ENCODE measurements at regions not wholly inside any gene's neighbourhood (a gene's known extent, or its start where the extent isn't known, plus 50 kb on each side); places are given as distances from the start of the nearest gene placed in this dataset.

GRCh38 chr20:7437311-7437710 lies 502.9 kb downstream of the HAO1 start:
- no peak for TF ChIP-seq CTCF (IDR thresholded peaks at IDR 0.05; ENCODE audit: borderline replicate concordance)
- intact Hi-C loops (cut with micrococcal nuclease): no loop called here
- Histone ChIP-seq H3K27me3 (ENCODE audit: low read depth) (no peaks in the 10 kb centered on the region), H3K9me3 (replicated peaks) (no peaks in the 10 kb centered on the region), H3K36me3 (no peaks in the 10 kb centered on the region), H3K4me1 (no peaks in the 10 kb centered on the region), H3K4me3 (no peak overlapping the region), H3K27ac (replicated peaks) (no peak overlapping the region)
- no peak for DNase-seq

GRCh38 chr20:7449269-7449668 lies 491.0 kb downstream of the HAO1 start:
- Histone ChIP-seq H3K27me3 (ENCODE audit: low read depth) (no peaks in the 10 kb centered on the region), H3K4me1 (no peaks in the 10 kb centered on the region), H3K9me3 (replicated peaks) (no peaks in the 10 kb centered on the region), H3K36me3 (no peaks in the 10 kb centered on the region), H3K27ac (replicated peaks) (no peak overlapping the region), H3K4me3 (no peak overlapping the region)
- intact Hi-C loops (cut with micrococcal nuclease): no loop called here
- TF ChIP-seq CTCF (IDR thresholded peaks at IDR 0.05; ENCODE audit: borderline replicate concordance): no peak
- no peak for DNase-seq

DNA sequence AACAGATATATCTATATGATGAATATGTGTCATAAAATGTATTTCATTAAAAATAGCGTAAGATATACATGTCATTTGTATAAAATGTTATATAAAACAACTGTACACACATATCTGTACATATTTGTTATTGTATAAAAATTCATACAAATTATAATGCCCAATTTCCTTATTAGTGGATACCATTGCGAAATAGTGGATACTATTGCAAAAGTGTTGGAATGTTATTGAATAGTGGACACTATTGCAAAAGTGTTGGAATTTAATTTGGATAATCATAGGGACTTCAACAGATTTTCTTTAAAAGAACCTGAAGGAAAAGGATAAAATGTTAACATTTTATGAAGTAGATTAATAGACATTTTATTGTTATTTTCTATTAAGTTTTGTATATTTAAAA lies 487.4 kb downstream of the HAO1 start:
- intact Hi-C loops (cut with micrococcal nuclease): no loop called here
- no peaks in the 10 kb centered on the region for H3K9me3 ChIP-seq (replicated peaks)
- TF ChIP-seq CTCF (IDR thresholded peaks at IDR 0.05; ENCODE audit: borderline replicate concordance): no peak
- H3K4me1 ChIP-seq: no peaks in the 10 kb centered on the region
- no peaks in the 10 kb centered on the region for H3K36me3 ChIP-seq
- no peaks in the 10 kb centered on the region for H3K27me3 ChIP-seq (ENCODE audit: low read depth)
- no peak overlapping the region for H3K27ac ChIP-seq (replicated peaks)
- DNase-seq: no peak
- H3K4me3 ChIP-seq: no peak overlapping the region

- Histone ChIP-seq H3K27me3 (ENCODE audit: low read depth) (no peaks in the 10 kb centered on the region), H3K4me3 (no peak overlapping the region), H3K9me3 (replicated peaks) (no peaks in the 10 kb centered on the region), H3K4me1 (no peaks in the 10 kb centered on the region), H3K36me3 (no peaks in the 10 kb centered on the region), H3K27ac (replicated peaks) (no peak overlapping the region)
- intact Hi-C loops (cut with micrococcal nuclease): no loop called here
- DNase-seq: no peak
- no peak for TF ChIP-seq CTCF (IDR thresholded peaks at IDR 0.05; ENCODE audit: borderline replicate concordance)
These were observed 486.2 kb downstream of the HAO1 start for GRCh38 chr20:7454047-7454446.

DNA sequence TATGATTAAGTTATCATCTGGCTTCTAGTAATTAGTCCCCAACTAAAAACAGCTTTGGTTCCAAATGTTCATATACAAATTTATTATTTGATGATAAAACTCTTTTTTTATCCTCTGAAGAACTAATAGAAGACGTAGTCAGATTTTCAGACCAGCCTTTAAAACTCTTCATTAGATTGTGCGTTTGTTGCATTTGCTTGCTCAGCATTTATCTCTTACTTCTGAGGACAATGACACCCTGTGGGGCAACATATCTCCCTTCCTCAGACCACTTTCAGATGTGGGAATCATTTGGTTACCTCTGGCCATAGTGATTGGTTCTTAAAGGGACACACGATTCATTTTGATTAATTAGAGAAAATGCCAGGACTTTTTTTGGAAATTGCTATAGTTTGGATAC lies 481.8 kb downstream of the HAO1 start:
- H3K9me3 ChIP-seq (replicated peaks): no peaks in the 10 kb centered on the region
- no peaks in the 10 kb centered on the region for H3K4me1 ChIP-seq
- intact Hi-C loops (cut with micrococcal nuclease): no loop called here
- H3K27ac ChIP-seq (replicated peaks): no peak overlapping the region
- H3K4me3 ChIP-seq: no peak overlapping the region
- no peaks in the 10 kb centered on the region for H3K36me3 ChIP-seq
- TF ChIP-seq CTCF (IDR thresholded peaks at IDR 0.05; ENCODE audit: borderline replicate concordance): no peak
- no peaks in the 10 kb centered on the region for H3K27me3 ChIP-seq (ENCODE audit: low read depth)
- no peak for DNase-seq

DNA sequence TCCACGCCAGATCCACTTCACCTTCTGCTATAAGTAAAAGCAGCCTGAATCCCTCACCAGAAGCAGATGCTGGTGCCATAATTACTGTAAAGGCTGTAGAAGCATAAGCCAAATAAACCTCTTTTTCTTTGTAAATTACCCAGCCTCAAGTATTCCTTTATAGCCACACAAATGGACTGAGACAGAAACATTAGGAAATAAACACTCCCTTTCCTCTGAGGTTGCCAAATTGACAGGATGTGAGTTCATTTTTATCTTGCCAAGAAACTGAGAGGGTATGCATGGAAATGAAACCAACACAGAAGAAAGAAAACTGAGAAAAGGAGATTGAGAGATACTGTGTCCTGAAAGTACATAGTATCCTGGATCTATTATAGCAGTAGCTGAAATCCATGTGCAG lies 481.2 kb downstream of the HAO1 start:
- Histone ChIP-seq H3K9me3 (replicated peaks) (no peaks in the 10 kb centered on the region), H3K4me1 (no peaks in the 10 kb centered on the region), H3K27ac (replicated peaks) (no peak overlapping the region), H3K36me3 (no peaks in the 10 kb centered on the region), H3K4me3 (no peak overlapping the region), H3K27me3 (ENCODE audit: low read depth) (no peaks in the 10 kb centered on the region)
- intact Hi-C loops (cut with micrococcal nuclease): no loop called here
- TF ChIP-seq CTCF (IDR thresholded peaks at IDR 0.05; ENCODE audit: borderline replicate concordance): no peak
- DNase-seq: no peak
